Upper lobe of left lung (tissue), 6 donors: ENCODE measurements at regions not wholly inside any gene's neighbourhood (a gene's known extent, or its start where the extent isn't known, plus 50 kb on each side); places are given as distances from the start of the nearest gene placed in this dataset.

Source experiments
- ATAC-seq, 2 donors: fragments of 200-7000 bp; cut with Tn5 transposase; one replicate each; pipeline ENCODE4 v1.9.1; 2022; ENCODE audit warnings: mild to moderate bottlenecking in 2 of 2, moderate library complexity in 2 of 2; ENCODE audit not compliant: low FRiP score in 2 of 2
- DNase-seq, 2 donors: peaks; one replicate each; pipeline ENCODE4 v3.0.0-alpha.2; 2019 to 2020
- H3K27ac ChIP-seq, 4 donors: fragments of 200-600 bp; sonication (generic); one replicate each; pipeline ENCODE4 v1.5.1; 2016 to 2019
- H3K27me3 ChIP-seq, 4 donors: fragments of 200-600 bp; sonication (generic); one replicate each; pipeline ENCODE4 v1.5.1; 2017 to 2019
- H3K36me3 ChIP-seq, 4 donors: fragments of 200-600 bp; sonication (generic); one replicate each; pipeline ENCODE4 v1.5.1; 2016 to 2019
- H3K4me1 ChIP-seq, 4 donors: fragments of 200-600 bp; sonication (generic); one replicate each; pipeline ENCODE4 v1.5.1; 2018 to 2019
- H3K4me3 ChIP-seq, 4 donors: fragments of 200-600 bp; sonication (generic); one replicate each; pipeline ENCODE4 v1.5.1; 2017 to 2019; ENCODE audit warnings: mild to moderate bottlenecking in 2 of 4, moderate library complexity in 1 of 4
- H3K9me3 ChIP-seq, 4 donors: fragments of 200-600 bp; sonication (generic); one replicate each; pipeline ENCODE4 v1.5.1; 2018 to 2019
- CTCF ChIP-seq, 6 experiments: fragments of 450-650 bp in 4 of 6; fragments of 200-600 bp in 2 of 6; sonication (generic) in 2 of 6; IDR thresholded peaks; one replicate each; pipeline ENCODE4 v1.5.1; 2016 to 2019; ENCODE audit warnings: antibody characterized with exemption in 6 of 6
- EP300 ChIP-seq, 4 donors: sonication (generic); formaldehyde crosslinking; IDR thresholded peaks; one replicate each; pipeline ENCODE4 v1.5.1; 2017; ENCODE audit warnings: antibody characterized with exemption in 4 of 4, control low read depth in 2 of 4
- POLR2A ChIP-seq, 4 donors: fragments of 450-650 bp; IDR thresholded peaks; one replicate each; pipeline ENCODE4 v1.5.1; 2016 to 2017; ENCODE audit warnings: antibody characterized with exemption in 4 of 4, mild to moderate bottlenecking in 2 of 4
- POLR2AphosphoS5 ChIP-seq, 2 donors: sonication (generic); formaldehyde crosslinking; IDR thresholded peaks; one replicate each; pipeline ENCODE4 v1.5.1; 2017; ENCODE audit warnings: antibody characterized with exemption in 2 of 2
- WGBS, 2 donors: methylation state at CpG; one replicate each; pipeline ENCODE4 v1.1.5; 2017 to 2018; 5-methylcytosine and 5-hydroxymethylcytosine counted together
- donor health status: DM: no; HTN: no; CAD: no; lungs with moderate emphysema.
- donor health status: DM: no; HTN: yes; CAD: no; lungs with severe emphysema.

- no peaks in the 10 kb centered on the region for H3K9me3 ChIP-seq
- TF ChIP-seq POLR2AphosphoS5 (IDR thresholded peaks at IDR 0.05) (no peak), POLR2A (IDR thresholded peaks at IDR 0.05) (no peak), EP300 (IDR thresholded peaks at IDR 0.05) (no peak), CTCF (IDR thresholded peaks at IDR 0.05) (no peak)
- ATAC-seq = no peak
- H3K4me3 ChIP-seq = no peak overlapping the region
- no peaks in the 10 kb centered on the region for H3K27me3 ChIP-seq
- no peaks in the 10 kb centered on the region for H3K4me1 ChIP-seq
- H3K27ac ChIP-seq = no peak overlapping the region
- no peaks in the 10 kb centered on the region for H3K36me3 ChIP-seq
- no peak for DNase-seq
- WGBS, 2 donors = 92% methylated on average over 3 of the region's 3 CpGs
Measured at GRCh38 chr15:67977414-67978089, 76.6 kb upstream of the PIAS1 start.

- DNase-seq (no peak), ATAC-seq (no peak)
- no peak overlapping the region for H3K27ac ChIP-seq
- no peak for TF ChIP-seq EP300 (IDR thresholded peaks at IDR 0.05)
- no peaks in the 10 kb centered on the region for H3K27me3 ChIP-seq
- no peaks in the 10 kb centered on the region for H3K36me3 ChIP-seq
- no peaks in the 10 kb centered on the region for H3K9me3 ChIP-seq
- H3K4me1 ChIP-seq = no peaks in the 10 kb centered on the region
- H3K4me3 ChIP-seq = no peak overlapping the region
Measured at GRCh38 chr15:67979281-67979680, 74.8 kb upstream of the PIAS1 start.

GRCh38 chr15:67980171-67980570 lies 73.9 kb upstream of the PIAS1 start:
- H3K27me3 ChIP-seq = no peaks in the 10 kb centered on the region
- no peak for TF ChIP-seq POLR2AphosphoS5 (IDR thresholded peaks at IDR 0.05)
- TF ChIP-seq CTCF (IDR thresholded peaks at IDR 0.05) = no peak
- no peaks in the 10 kb centered on the region for H3K36me3 ChIP-seq
- no peaks in the 10 kb centered on the region for H3K9me3 ChIP-seq
- no peak for DNase-seq
- H3K27ac ChIP-seq = no peak overlapping the region
- H3K4me1 ChIP-seq = no peaks in the 10 kb centered on the region
- WGBS, 2 donors = 94 to 96% methylated on average over 2 of the region's 2 CpGs
- no peak for ATAC-seq
- H3K4me3 ChIP-seq = no peak overlapping the region

GRCh38 chr15:67980773-67981685 lies 73.1 kb upstream of the PIAS1 start:
- Histone ChIP-seq H3K4me3 (no peak overlapping the region), H3K4me1 (no peaks in the 10 kb centered on the region), H3K27me3 (no peaks in the 10 kb centered on the region), H3K27ac (no peak overlapping the region), H3K9me3 (no peaks in the 10 kb centered on the region), H3K36me3 (no peaks in the 10 kb centered on the region)
- TF ChIP-seq CTCF (IDR thresholded peaks at IDR 0.05) (no peak), POLR2A (IDR thresholded peaks at IDR 0.05) (no peak), EP300 (IDR thresholded peaks at IDR 0.05) (no peak), POLR2AphosphoS5 (IDR thresholded peaks at IDR 0.05) (no peak)
- 86 to 94% methylated on average over 4 of the region's 4 CpGs for WGBS, 2 donors
- ATAC-seq (no peak), DNase-seq (no peak)

GRCh38 chr15:67981848-67982247 lies 72.3 kb upstream of the PIAS1 start:
- no peaks in the 10 kb centered on the region for H3K36me3 ChIP-seq
- H3K4me1 ChIP-seq = no peaks in the 10 kb centered on the region
- no peak overlapping the region for H3K4me3 ChIP-seq
- ATAC-seq = no peak
- H3K27me3 ChIP-seq = no peaks in the 10 kb centered on the region
- H3K27ac ChIP-seq = no peak overlapping the region
- DNase-seq = no peak
- 86 to 92% methylated on average over 3 of the region's 3 CpGs for WGBS, 2 donors
- TF ChIP-seq CTCF (IDR thresholded peaks at IDR 0.05) (no peak), POLR2A (IDR thresholded peaks at IDR 0.05) (no peak), POLR2AphosphoS5 (IDR thresholded peaks at IDR 0.05) (no peak), EP300 (IDR thresholded peaks at IDR 0.05) (no peak)
- no peaks in the 10 kb centered on the region for H3K9me3 ChIP-seq
